ENCODE measurements at regions not wholly inside any gene's neighbourhood (a gene's known extent, or its start where the extent isn't known, plus 50 kb on each side); places are given as distances from the start of the nearest gene placed in this dataset.
A peak's percentile ranks its signal among the peaks of the same experiment; 100 is the strongest.

- no peak for DNase-seq
Measured at GRCh38 chr10:126787201-126787600, 116.7 kb upstream of the C10orf90 start.

GRCh38 chr10:126795318-126795717 is 109.9 kb upstream of the DOCK1 start:
- DNase-seq, result no peak

GRCh38 chr10:126798649-126799048 is 106.6 kb upstream of the DOCK1 start:
- DNase-seq, result no peak

GRCh38 chr10:126803394-126803793 is 101.8 kb upstream of the DOCK1 start:
- DNase-seq, result no peak

- no peak for DNase-seq
Measured at GRCh38 chr10:126804396-126804795, 100.8 kb upstream of the DOCK1 start.

- DNase-seq, result no peak
Measured at GRCh38 chr10:126806498-126806897, 98.7 kb upstream of the DOCK1 start.

- no peak for DNase-seq
Measured at GRCh38 chr10:126806991-126807702, 98.1 kb upstream of the DOCK1 start.

GRCh38 chr10:126808103-126808502 is 97.1 kb upstream of the DOCK1 start:
- DNase-seq, result no peak

- no peak for DNase-seq
Measured at GRCh38 chr10:126813432-126813831, 91.8 kb upstream of the DOCK1 start.

- no peak for DNase-seq
Measured at GRCh38 chr10:126833542-126833941, 71.7 kb upstream of the DOCK1 start.

- DNase-seq, result no peak
Measured at GRCh38 chr10:126836009-126836408, 69.2 kb upstream of the DOCK1 start.

- no peak for DNase-seq
Measured at GRCh38 chr10:126838316-126838715, 66.9 kb upstream of the DOCK1 start.

- DNase-seq, result peak; percentile 85 to 87
Measured at GRCh38 chr10:126839094-126839761, 66.0 kb upstream of the DOCK1 start.

GRCh38 chr10:126840576-126841135 is 64.6 kb upstream of the DOCK1 start:
- DNase-seq, result no peak

GRCh38 chr10:126841341-126841895 is 63.8 kb upstream of the DOCK1 start:
- no peak for DNase-seq

- no peak for DNase-seq
Measured at GRCh38 chr10:126842356-126842755, 62.9 kb upstream of the DOCK1 start.

GRCh38 chr10:126842836-126843235 is 62.4 kb upstream of the DOCK1 start:
- DNase-seq, result no peak

GRCh38 chr10:126843299-126843934 is 61.8 kb upstream of the DOCK1 start:
- DNase-seq, result no peak

GRCh38 chr10:126844406-126844805 is 60.8 kb upstream of the DOCK1 start:
- DNase-seq, result no peak

- DNase-seq, result no peak
Measured at GRCh38 chr10:126846469-126846868, 58.8 kb upstream of the DOCK1 start.

GRCh38 chr10:126846959-126847358 is 58.3 kb upstream of the DOCK1 start:
- no peak for DNase-seq

GRCh38 chr10:126847666-126848065 is 57.6 kb upstream of the DOCK1 start:
- no peak for DNase-seq

GRCh38 chr10:126849646-126850045 is 55.6 kb upstream of the DOCK1 start:
- DNase-seq, result no peak
